ENCODE measurements at regions not wholly inside any gene's neighbourhood (a gene's known extent, or its start where the extent isn't known, plus 50 kb on each side); places are given as distances from the start of the nearest gene placed in this dataset.

- Histone ChIP-seq H3K4me3 (no peak overlapping the region), H2AFZ (no peak overlapping the region), H3K4me2 (no peak overlapping the region), H3K36me3 (ENCODE audit: insufficient read depth) (no peaks in the 10 kb centered on the region), H3F3A (replicated peaks; ENCODE audit: low read depth) (no peaks in the 10 kb centered on the region), H3K27me3 (ENCODE audit: insufficient read depth) (no peaks in the 10 kb centered on the region), H3K4me1 (ENCODE audit: insufficient read depth) (no peaks in the 10 kb centered on the region), H3K79me2 (replicated peaks; ENCODE audit: insufficient read depth) (no peaks in the 10 kb centered on the region), H4K20me1 (replicated peaks; ENCODE audit: insufficient read depth) (no peaks in the 10 kb centered on the region; the same call in 1 of the 2 replicates), H3K9me2 (ENCODE audit: insufficient read depth) (no peaks in the 10 kb centered on the region), H3K27ac (ENCODE audit: low read depth) (no peak overlapping the region)
- no peaks in the 10 kb centered on the region; the same call in 2 of the 3 replicates for H3K36me3 Mint-ChIP-seq (ENCODE audit: low read depth)
- TF ChIP-seq ETS1 (IDR thresholded peaks at IDR 0.05) (no peak), STAT1 (IDR thresholded peaks at IDR 0.05; ENCODE audit: unreplicated experiment) (no peak), CTCF (conservative IDR thresholded peaks at IDR 0.05; ENCODE audit: low read depth in 2 of 2) (no peak), REST (IDR thresholded peaks at IDR 0.05; ENCODE audit: unreplicated experiment) (no peak)
- DNase-seq (ENCODE audit: low spot score) (no peak), ATAC-seq (no peak)
- no peaks in the 10 kb centered on the region for H3K9me3 Mint-ChIP-seq
- no peak overlapping the region for H3K4me3 Mint-ChIP-seq
- peaks cover 3% of the 10 kb centered on the region for H3K27me3 Mint-ChIP-seq (ENCODE audit: insufficient read depth, low read depth, poor library complexity)
- H3K27ac Mint-ChIP-seq = no peak overlapping the region
- peaks cover 15% of the 10 kb centered on the region for H3K4me1 Mint-ChIP-seq
Observed at GRCh38 chr11:70719516-70719915, 321.2 kb downstream of the CTTN start.

GRCh38 chr11:70720281-70720680 lies 322.0 kb downstream of the CTTN start:
- Histone ChIP-seq H3K27me3 (ENCODE audit: insufficient read depth) (no peaks in the 10 kb centered on the region), H3K36me3 (ENCODE audit: insufficient read depth) (no peaks in the 10 kb centered on the region), H4K20me1 (replicated peaks; ENCODE audit: insufficient read depth) (no peaks in the 10 kb centered on the region; the same call in 1 of the 2 replicates), H3K4me1 (ENCODE audit: insufficient read depth) (no peaks in the 10 kb centered on the region), H3K9me2 (ENCODE audit: insufficient read depth) (no peaks in the 10 kb centered on the region), H3K4me3 (no peak overlapping the region), H3F3A (replicated peaks; ENCODE audit: low read depth) (no peaks in the 10 kb centered on the region), H3K27ac (ENCODE audit: low read depth) (no peak overlapping the region), H3K79me2 (replicated peaks; ENCODE audit: insufficient read depth) (no peaks in the 10 kb centered on the region), H2AFZ (no peak overlapping the region), H3K4me2 (no peak overlapping the region)
- Mint-ChIP-seq H3K9me3 (no peaks in the 10 kb centered on the region), H3K4me3 (no peak overlapping the region), H3K27ac (no peak overlapping the region), H3K4me1 (peaks cover 13% of the 10 kb centered on the region), H3K36me3 (ENCODE audit: low read depth) (no peaks in the 10 kb centered on the region; the same call in 2 of the 3 replicates), H3K27me3 (ENCODE audit: insufficient read depth, low read depth, poor library complexity) (peaks cover 3% of the 10 kb centered on the region)
- no peak for ATAC-seq
- no peak for DNase-seq (ENCODE audit: low spot score)
- TF ChIP-seq CREB1 (CRISPR knock-in tag; IDR thresholded peaks at IDR 0.05; ENCODE audit: low read depth) (no peak), ZNF331 (CRISPR knock-in tag; IDR thresholded peaks at IDR 0.05; ENCODE audit: low read depth) (no peak), NANOG (IDR thresholded peaks at IDR 0.05; ENCODE audit: borderline replicate concordance) (no peak), JUNB (IDR thresholded peaks at IDR 0.05; ENCODE audit: unreplicated experiment) (no peak), STAT1 (IDR thresholded peaks at IDR 0.05; ENCODE audit: unreplicated experiment) (no peak), ZNF462 (CRISPR knock-in tag; IDR thresholded peaks at IDR 0.05) (no peak), EZH2 (IDR thresholded peaks at IDR 0.05; ENCODE audit: low read depth, unreplicated experiment) (no peak)

Measured in GM23338 (cell line).